ENCODE measurements at regions not wholly inside any gene's neighbourhood (a gene's known extent, or its start where the extent isn't known, plus 50 kb on each side); places are given as distances from the start of the nearest gene placed in this dataset.

GRCh38 chr7:25965405-25966123 lies 186.4 kb upstream of the NFE2L3 start:
- Mint-ChIP-seq H3K9me3 (peaks cover 7% of the 10 kb centered on the region; the same call in 1 of the 2 replicates), H3K4me3 (no peak overlapping the region), H3K4me1 (ENCODE audit: low read depth) (no peaks in the 10 kb centered on the region), H3K27me3 (ENCODE audit: insufficient read depth) (peaks cover 2% of the 10 kb centered on the region), H3K27ac (no peak overlapping the region), H3K36me3 (ENCODE audit: low read depth) (no peaks in the 10 kb centered on the region)
- TF ChIP-seq CTCF (IDR thresholded peaks at IDR 0.05): no peak
- DNase-seq: no peak

GRCh38 chr7:25966469-25966868 lies 185.5 kb upstream of the NFE2L3 start:
- Mint-ChIP-seq H3K27ac (no peak overlapping the region), H3K4me1 (ENCODE audit: low read depth) (no peaks in the 10 kb centered on the region), H3K36me3 (ENCODE audit: low read depth) (no peaks in the 10 kb centered on the region), H3K9me3 (peaks cover 7% of the 10 kb centered on the region; the same call in 1 of the 2 replicates), H3K27me3 (ENCODE audit: insufficient read depth) (peaks cover 2% of the 10 kb centered on the region), H3K4me3 (no peak overlapping the region)
- DNase-seq: no peak
- no peak for TF ChIP-seq CTCF (IDR thresholded peaks at IDR 0.05)

- no peak for TF ChIP-seq CTCF (IDR thresholded peaks at IDR 0.05)
- Mint-ChIP-seq H3K4me3 (no peak overlapping the region), H3K27ac (no peak overlapping the region), H3K4me1 (ENCODE audit: low read depth) (no peaks in the 10 kb centered on the region), H3K9me3 (peaks cover 7% of the 10 kb centered on the region; the same call in 1 of the 2 replicates), H3K27me3 (ENCODE audit: insufficient read depth) (peaks cover 2% of the 10 kb centered on the region), H3K36me3 (ENCODE audit: low read depth) (no peaks in the 10 kb centered on the region)
- DNase-seq: no peak
Observed at GRCh38 chr7:25967278-25968204, 184.5 kb upstream of the NFE2L3 start.

GRCh38 chr7:25968205-25968993 lies 183.6 kb upstream of the NFE2L3 start:
- H3K9me3 Mint-ChIP-seq: peaks cover 7% of the 10 kb centered on the region; the same call in 1 of the 2 replicates
- no peaks in the 10 kb centered on the region for H3K36me3 Mint-ChIP-seq (ENCODE audit: low read depth)
- DNase-seq: no peak
- H3K4me1 Mint-ChIP-seq (ENCODE audit: low read depth): no peaks in the 10 kb centered on the region
- no peak overlapping the region for H3K27ac Mint-ChIP-seq
- no peak for TF ChIP-seq CTCF (IDR thresholded peaks at IDR 0.05)
- H3K4me3 Mint-ChIP-seq: no peak overlapping the region
- H3K27me3 Mint-ChIP-seq (ENCODE audit: insufficient read depth): peaks cover 2% of the 10 kb centered on the region

- H3K9me3 Mint-ChIP-seq: peaks cover 7% of the 10 kb centered on the region; the same call in 1 of the 2 replicates
- H3K27ac Mint-ChIP-seq: no peak overlapping the region
- no peaks in the 10 kb centered on the region for H3K4me1 Mint-ChIP-seq (ENCODE audit: low read depth)
- H3K36me3 Mint-ChIP-seq (ENCODE audit: low read depth): no peaks in the 10 kb centered on the region
- H3K27me3 Mint-ChIP-seq (ENCODE audit: insufficient read depth): no peaks in the 10 kb centered on the region; the same call in 1 of the 2 replicates
- no peak overlapping the region for H3K4me3 Mint-ChIP-seq
- no peak for DNase-seq
- TF ChIP-seq CTCF (IDR thresholded peaks at IDR 0.05): no peak
Observed at GRCh38 chr7:25970356-25970755, 181.6 kb upstream of the NFE2L3 start.

Data from HFFc6 (cell line).